Thyroid gland (tissue), 4 donors: ENCODE measurements at regions not wholly inside any gene's neighbourhood (a gene's known extent, or its start where the extent isn't known, plus 50 kb on each side); places are given as distances from the start of the nearest gene placed in this dataset.

Experiments used
- CTCF ChIP-seq, 6 experiments: fragments of 200-600 bp in 3 of 6; fragments of 450-650 bp in 3 of 6; sonication (generic) in 3 of 6; IDR thresholded peaks; one replicate each; pipeline ENCODE4 v1.5.1; 2016 to 2019; ENCODE audit warnings: antibody characterized with exemption in 6 of 6, mild to moderate bottlenecking in 2 of 6, inconsistent platforms in 1 of 6, moderate library complexity in 1 of 6
- POLR2A ChIP-seq, 2 donors: fragments of 450-650 bp; IDR thresholded peaks; one replicate each; pipeline ENCODE4 v1.6.1; 2017; ENCODE audit warnings: antibody characterized with exemption in 2 of 2, mild to moderate bottlenecking in 2 of 2, moderate library complexity in 1 of 2

DNA sequence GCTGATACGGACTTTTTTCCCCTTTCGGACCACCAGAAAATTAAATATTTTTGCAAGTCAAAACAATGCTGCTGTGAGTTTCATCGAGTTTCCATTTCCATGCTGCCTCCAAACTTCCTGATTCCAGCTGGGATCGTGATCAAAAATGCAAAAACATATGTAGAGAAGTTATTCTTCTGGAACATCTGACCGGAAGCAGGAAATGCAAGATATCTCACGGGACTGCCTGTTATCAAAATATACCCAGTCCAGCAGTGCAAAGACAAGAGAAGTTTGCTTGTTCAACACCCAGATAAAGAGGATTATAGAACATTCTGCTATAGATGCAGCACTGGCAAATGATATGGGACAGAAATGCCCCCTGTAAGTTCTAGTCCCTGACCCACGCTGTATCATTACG, 726.7 kb upstream of the NR2F2 start:
- TF ChIP-seq CTCF (IDR thresholded peaks at IDR 0.05) (no peak), POLR2A (IDR thresholded peaks at IDR 0.05) (no peak)
